ENCODE measurements at regions not wholly inside any gene's neighbourhood (a gene's known extent, or its start where the extent isn't known, plus 50 kb on each side); places are given as distances from the start of the nearest gene placed in this dataset.

DNA sequence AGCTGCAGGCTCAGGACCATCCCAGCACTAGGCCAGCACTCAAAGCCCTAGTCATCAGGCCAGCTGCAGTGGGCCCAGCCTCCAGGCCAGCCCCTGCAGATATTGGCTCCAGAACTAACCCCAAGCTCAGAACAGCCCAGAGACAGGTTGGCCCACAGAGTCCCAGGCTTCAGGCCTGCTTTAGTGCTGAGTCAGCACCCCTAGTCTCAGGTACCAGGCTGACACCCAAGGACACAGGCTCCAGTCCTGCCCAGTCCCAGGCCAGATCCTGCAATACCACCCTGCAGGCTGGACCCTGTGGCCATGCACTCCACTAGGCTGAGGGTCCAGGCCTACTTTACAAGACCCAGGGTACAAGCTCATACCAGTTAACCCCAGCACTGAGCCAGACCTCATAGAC, 234.4 kb upstream of the GPRIN3 start:
- no peak for DNase-seq

DNA sequence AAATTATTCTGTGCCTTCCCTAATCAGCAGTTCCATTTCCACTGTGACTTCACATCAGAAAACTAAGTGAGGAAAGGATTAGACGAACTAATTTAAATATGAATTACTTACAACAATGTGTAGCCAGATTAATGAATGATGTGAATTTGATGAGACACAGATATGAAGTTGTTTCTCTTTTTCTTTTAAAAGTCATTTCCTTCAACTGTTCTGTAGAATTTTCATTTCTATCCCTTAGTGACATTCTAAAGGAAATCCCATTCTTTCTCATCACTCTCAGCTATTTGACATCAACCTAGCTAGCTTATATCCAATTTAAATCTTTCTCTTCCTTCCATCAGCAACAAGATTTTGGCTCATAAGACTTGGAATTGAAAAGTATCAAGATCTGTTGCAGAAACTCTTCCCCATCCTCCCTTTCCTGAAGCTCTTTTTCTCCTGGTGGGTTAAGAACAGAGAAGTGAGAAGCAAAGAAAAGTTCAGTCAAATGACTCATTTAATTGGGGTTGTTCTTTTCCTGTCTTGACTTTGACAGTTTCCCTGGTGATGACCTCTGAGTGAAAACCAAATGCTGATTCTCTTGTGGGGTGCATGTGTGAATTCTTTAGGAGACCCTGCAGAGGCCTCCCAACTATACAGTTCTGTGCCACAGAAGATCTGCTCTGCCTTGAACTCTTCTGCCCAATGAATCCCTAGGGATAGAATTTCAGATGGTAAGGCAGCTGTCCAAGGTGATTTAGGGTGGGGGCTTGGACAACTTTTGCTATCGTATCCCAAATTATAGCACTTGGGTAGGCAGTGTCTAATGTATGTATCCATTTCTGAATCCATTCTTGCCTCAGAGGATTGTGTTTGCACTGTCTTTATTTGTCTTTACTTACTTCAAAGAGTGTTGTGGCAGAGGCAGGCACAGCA, 232.5 kb upstream of the GPRIN3 start:
- no peak for DNase-seq

DNA sequence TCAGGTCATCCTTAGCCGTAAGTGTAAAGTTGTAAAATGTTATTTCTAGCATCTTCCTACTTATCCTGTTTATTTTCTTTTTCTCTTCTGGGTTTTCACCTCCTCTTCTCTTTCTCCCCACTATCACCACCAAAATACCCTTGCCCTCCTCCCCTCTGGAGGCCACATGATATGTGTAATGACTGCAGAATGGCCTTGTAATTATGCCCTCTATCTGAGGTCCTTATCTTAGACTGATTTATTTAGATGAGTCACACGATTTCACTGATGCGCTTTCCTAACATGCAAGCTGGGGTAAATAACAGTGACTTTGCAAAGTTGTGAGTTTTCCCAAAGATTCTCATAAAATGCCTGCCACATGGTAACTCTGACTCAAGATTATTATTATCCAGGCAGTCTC, 231.8 kb upstream of the GPRIN3 start:
- no peak for DNase-seq

DNA sequence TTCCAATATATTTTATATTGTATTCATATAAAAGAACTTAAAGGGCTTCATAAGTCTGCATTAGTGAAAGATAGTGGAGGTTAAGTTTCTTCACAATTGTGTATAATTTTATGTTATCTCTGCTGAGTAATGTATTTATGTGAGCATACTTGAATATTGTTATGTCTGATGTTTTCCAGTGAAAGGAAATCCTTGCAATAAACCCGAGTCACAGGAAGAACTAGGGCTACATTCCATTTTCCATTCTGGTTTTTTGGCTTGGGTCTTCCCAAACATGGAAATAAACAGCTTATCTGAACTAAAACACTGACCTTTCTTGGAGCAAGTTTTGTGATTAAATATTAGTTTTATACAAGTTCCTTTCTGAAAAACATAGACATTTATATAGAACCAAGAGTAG, 231.3 kb upstream of the GPRIN3 start:
- no peak for DNase-seq

DNA sequence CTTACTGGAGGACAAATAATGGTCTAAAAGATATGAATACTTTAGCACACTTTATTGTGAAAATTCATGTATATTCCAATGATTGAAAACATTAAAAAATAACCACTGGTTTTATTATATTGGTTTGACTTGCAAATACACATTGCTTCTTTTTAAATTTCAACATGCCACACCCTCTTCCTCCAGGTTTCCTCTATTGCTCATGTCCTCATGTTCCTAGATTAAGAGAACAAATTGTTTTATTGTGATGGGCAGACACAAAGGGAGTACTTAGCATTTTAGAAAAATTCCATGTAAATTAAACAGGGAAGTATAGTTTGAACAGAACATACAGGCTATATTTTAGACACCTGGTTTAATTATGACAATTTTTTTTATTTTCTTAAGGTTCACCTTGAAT, 230.6 kb upstream of the GPRIN3 start:
- no peak for DNase-seq

DNA sequence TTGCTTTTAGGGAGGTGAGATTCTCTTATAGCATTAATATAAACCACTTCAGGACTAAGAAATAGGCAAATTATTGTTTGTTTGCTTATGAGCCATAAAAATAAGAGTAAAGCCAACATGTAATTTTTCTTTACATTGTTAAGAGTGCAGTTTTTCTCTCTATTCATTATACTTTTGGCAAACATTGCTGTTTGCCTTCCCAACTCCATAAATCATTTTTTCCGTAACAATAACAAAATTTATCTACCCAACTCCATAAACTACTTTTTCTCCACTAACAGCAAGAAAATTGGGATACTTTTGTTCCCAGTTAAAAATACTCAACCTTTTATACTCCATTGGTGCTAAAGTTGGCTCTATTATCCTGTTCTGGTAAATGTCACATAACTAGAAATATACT, 229.7 kb upstream of the GPRIN3 start:
- DNase-seq, result no peak

DNA sequence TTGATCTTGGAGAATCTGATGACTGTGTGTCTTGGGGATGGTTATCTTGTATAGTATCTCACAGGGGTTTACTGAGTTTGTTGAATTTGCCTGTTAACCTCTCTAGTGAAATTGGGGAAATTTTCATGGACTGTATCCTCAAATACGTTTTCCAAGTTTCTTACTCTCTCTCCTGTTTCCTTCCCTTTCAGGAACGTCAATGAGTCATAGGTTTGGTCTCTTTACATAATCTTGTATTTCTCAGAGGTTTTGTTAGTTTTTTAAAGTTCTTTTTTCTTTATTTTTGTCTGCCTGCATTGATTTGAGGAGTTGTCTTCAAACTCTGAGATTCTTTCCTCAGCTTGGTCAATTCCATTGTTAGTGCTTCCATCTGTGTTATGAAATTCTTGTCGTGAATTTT, 227.7 kb upstream of the GPRIN3 start:
- DNase-seq, result no peak

DNA sequence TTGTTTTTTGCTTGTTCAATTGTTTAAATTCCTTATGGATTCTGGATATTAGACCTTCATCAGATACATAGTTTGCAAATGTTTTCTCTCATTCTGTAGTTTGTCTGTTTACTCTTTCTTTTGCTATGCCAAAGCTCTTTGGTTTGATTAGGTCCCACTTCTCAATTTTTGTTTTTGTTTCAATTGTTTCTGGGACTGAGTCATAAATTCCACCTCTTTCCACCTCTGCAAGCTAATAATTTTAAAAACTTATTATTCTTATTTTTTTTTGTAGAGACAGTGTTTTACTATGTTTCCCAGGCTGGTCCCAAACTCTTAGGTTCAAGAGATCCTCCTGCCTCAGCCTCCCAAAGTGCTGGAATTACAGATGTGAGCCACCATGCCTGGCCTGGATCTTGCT, 226.8 kb upstream of the GPRIN3 start:
- no peak for DNase-seq

DNA sequence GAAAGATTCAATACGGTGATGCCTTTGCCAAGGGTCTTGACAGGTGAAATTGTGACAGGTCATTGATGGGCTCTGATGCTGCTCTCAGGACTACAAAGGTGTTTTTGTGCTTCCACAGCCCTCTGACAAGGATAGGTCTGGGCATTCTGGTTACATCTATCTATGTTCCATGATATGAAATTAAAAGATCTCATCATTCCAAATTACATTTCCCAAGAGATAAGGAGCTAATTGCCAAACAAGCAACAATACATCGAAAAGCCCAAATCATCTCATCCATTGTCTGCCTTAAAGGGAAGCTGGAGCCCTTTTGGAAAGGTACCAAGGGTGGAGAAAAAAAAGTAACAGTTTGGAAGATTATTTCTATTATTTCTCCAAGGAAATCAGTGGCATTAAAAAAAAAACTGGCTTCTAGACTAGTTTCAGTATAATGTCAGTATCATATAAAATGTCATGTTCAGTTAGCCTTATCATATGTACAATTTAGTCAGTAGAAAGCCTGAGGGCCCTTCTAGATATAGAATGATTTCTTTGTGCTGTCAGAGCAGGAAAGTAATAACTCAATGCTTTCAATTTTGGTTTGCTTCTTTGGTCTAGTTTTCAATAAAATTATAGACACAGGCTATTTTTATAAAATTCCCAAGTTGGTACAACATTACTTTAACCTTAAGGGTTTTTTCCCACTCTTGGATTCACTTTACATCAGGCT, 224.5 kb upstream of the GPRIN3 start:
- DNase-seq, result no peak

DNA sequence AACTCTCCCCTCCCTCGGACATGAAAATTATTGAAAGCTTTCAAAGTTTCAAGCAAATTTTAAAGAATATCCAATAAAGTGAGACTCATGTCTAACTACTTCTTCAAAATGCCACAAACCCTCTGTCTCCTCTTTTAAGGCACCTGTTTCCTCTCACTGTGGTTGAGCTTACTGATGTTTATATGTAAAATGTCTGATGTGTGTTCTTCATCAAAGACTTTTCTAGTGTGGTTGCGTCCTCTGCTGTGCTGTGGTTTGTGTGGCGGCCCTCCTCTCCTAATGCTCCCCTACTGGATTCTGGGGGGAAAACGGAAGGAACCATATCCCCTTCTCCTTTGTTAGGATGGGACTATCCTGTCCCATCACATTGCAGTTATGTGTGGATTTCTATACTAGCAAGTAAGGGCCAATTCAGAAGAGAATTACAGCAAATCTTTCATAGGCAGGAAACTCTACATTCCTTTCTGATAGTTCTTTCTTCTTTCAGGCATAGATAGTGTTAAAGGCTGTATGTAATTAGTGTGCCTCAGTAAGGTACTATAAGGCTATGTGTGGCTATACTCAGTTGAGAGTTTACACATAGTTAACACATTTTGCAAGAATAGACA, 221.0 kb upstream of the GPRIN3 start:
- DNase-seq, result no peak

DNA sequence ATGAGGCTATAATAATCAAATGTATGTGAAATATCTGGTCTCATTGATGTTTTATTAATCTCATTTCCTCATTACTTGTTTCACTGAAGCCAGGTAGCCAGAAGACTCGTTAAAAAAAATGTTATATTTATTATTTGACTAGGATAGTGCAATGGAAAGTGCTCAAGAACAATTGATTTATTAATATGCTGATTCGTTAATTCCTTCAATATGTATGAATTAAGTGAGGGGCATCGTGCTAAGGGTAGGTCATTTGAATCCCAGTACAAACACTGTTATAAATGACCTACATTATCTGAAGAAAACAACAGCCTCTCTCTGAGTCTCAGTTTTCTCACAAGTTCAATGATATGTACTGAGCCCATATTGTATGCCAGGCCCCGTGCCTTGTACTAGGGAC, 214.2 kb upstream of the GPRIN3 start:
- DNase-seq, result no peak

DNA sequence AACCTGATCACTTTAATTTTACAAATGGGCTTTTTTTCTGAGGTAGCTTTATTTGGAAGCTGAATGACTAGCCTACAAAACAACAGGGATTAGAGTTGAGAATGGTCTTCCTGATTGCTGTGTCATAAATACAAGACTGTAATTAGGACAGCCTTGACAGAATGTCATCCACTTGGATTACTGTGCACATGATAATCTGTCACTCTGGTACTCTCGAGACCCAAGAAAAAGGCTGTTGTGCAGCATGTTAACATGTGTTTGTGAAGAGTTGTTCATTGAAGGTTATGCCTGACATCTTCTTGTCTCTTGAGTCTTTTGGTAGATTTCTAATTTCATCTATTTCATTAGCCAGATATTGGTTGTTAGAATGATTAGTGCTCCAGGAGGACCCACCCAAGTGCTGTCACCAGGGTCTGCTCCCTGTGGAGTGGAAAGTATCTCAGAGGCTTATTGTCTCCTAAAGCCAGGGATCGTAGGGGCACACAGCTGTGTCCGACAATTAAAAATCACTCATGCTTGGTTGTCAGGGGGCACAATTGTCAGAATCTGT, 212.2 kb upstream of the GPRIN3 start:
- DNase-seq, result no peak

DNA sequence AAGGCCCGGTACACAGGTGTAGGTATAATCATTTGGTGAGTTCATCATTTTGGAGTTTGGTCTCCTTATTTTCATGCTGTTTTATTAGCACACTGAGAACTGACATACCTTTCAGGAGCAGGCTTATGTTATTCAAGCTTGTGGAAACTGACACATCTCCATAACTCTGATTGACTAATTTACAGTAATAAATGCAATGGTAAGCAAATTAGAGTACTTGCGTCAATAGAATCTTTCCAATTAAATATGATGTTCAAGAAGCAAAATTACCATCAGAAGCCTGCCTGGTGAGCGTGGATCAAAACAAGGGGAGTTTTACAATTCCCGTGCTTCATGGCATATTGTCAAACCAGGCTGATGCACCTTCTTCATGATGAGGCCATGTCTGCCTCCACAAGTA, 210.7 kb upstream of the GPRIN3 start:
- no peak for DNase-seq

DNA sequence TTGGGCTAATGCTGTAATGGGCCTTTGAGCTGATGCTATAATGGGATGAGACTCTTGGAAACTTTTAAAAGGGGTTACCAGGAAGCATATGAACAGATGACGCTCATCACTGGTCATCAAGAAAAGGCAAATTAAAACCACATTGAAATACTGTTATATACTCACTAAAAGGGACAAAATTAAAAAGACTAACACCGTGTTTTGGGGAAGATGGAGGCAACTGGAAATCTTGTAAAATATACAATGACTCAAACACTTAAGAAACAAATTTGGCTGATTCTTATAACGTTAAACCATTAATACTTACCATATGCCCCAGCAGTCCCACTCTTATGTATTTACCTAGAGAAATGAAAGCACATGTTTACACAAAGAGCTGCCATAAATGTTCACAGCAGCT, 207.2 kb upstream of the GPRIN3 start:
- no peak for DNase-seq

DNA sequence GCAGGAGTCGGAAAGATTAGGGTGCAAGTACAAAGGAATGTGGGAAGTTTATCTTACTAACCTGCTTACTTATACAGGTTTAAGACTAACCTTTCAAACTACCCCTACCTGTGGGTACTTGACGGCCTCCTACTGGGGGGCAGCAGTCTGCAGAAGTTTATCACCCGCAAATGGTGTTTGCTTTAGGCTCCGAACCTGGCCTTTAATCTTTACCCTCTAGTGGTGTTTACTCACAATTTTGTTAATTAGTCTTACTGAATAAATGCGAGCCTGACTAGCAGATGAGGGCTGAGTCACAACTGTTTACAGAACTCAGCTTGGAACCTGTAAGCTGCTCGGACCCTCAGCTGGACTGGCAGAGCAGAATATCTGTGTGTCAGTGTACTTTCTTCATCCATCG, 204.2 kb upstream of the GPRIN3 start:
- DNase-seq, result no peak

DNA sequence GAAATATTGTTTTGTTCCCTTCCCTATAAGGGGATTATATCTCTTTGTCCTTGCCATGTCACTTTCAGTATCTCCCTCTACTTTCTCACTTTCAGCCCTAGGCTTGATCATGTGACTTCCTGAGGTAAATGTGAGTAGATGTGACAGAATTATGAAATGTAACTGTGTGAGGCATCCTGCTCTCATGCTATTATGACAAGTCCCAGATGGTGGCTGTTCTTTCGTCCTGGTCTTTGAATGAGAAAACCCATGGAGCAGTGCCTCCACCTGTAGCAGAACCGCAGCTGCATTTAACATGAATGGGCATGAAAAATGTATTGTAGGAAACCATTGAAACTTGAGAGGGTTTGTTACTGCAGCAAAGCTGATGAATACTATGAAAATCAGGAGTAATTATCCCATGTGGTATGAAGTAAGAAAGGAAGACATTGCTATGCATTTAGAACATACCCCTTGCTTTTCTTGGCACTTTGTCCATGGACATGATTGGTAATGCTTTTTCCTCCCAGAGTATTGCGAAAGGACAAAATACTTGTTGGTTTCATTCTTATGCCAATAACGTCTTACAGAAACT, 202.2 kb upstream of the GPRIN3 start:
- DNase-seq, result no peak

DNA sequence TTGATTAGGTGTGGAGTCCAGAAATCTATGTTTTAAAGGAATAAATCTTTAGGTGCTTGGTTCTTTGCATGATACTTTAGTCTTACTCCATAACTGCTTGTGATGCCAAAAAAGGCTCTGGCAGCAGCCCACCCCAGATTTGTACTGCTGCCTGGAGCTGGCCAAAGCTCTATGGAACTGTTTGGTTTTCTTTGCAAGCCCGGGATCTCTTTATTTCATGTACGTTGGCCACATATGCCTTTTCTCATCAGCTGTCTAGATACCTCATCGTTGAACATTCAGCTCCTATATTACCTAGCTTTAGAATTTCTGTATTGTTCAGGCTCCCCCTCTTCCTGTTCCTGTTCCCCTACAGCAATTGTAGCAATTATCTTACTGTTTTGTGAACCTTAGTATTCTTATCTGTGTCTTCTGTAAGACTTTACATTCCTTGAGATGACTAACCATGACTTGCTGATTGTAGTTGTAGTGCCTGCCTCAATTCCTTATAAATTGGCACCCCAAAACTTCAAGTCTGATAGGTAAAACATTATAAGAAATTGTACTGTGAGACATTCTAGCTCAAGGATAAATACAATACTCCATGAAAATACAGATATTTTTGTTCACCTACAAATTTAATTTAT, 199.4 kb upstream of the GPRIN3 start:
- no peak for DNase-seq

DNA sequence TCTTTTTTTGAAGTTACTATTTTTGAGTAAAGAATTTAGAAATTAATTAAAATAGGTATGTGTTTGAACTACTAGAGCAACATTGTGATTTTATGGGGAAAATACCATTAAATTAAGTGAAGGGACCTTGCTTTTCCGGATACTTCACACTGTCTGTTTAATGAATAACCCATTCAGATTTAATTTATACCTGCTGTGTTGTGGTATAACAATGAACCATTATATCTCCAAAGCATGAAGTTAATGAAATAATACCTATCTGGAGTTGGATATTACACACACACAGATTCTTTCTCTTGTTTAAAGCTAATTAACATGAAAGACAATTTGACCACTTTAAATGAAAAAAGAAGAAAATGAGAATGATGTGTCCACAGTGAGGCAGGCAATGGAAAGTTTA, 195.0 kb upstream of the GPRIN3 start:
- DNase-seq, result no peak

DNA sequence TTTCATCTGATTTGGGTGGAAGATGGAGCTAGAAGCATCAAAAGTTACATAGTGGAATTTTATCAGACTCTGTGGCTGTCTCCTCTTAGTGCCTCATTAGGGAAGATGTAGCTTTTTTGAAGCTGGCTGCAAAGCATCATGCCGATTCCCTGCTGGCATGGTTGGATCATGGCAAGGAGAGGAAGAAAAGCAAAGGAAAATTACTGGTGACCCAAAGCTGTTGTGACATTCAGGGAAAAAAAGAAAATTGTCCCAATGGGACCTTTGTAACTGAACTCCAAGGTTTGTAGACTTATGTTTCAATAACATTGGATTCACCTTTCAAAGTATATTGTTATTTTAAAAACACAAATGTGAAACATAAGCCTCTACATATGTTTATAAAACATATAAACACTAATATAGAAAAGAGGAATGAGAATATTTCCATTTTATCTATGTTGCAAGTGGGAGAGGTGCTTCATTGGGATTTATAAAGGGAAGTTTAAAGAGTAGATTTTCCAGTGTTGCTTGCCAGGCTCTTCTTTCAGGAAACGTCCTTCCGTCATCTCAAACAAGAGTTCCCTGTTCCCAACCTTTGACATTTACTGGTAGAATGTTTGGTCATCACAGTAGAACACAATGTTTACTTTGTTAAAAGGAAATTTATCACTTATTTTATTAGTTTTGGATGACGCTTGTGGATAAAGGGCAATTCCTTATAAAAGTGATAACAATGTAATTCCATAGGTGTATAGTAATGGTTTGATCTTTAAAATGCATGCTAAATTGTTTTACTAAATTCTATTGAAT, 190.1 kb upstream of the GPRIN3 start:
- DNase-seq, result no peak

DNA sequence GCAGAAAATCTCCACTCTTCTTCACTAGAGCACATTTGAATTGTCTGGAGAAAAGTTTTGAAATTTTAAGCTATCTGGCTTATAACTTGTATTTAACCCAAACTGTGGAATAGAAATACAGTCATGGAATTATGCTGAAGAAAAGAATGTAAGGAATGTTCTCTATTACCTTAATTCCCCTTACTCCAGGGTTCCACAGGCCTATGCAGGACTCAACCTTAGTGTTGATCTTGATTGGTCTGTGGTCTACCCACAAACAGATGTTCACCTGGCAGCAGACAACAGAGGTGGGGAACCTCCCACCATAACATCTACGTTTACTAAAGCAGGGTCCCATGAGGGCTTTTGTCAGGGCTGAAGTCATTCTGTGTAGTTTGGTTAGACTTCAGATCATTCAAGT, 189.3 kb upstream of the GPRIN3 start:
- DNase-seq, result no peak

DNA sequence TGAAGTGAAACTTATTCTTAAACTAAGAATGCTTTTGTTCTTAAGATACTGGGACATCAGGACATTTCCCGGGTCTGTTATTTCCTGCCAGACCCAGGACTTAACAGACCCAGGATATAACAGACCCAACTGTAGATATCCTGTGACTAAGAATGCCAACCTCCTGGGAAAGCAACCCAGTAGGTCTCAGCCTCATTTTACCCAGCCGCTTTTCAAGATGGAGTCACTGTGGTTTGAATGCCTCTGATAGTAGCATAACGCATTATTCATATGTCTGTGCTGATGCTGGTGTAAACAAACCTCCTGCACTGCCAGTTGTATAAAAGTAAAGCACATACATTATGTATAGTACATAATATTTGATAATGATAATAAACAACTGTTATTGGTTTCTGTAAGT, 185.8 kb upstream of the GPRIN3 start:
- DNase-seq, result no peak

DNA sequence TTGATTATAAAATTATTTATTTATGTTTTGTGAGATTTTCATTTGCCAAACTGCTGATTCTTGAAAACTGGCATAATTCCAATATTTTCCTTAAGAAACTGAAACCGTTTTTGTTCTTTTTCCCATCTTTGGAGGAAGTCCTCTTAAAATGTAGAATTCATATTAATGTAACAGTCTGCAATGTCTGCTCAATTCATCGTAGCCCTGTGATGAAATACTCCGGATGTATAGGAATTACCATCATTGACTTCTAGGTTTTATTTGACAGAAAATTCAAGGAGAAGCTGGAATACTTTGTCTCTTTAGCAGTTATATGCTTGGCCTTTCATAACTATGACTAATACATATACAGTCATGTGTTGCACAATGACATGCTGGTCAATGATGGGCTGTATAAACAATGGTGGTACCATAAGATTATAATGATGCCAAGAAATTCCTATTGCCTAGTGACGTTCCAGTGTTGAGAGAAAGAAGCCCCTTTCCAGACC, 185.0 kb upstream of the GPRIN3 start:
- DNase-seq, result no peak

Data from DMS79 treated with DMSO at 0.1 percent for 48 hours (cell line).